ENCODE measurements at regions not wholly inside any gene's neighbourhood (a gene's known extent, or its start where the extent isn't known, plus 50 kb on each side); places are given as distances from the start of the nearest gene placed in this dataset.

GRCh38 chr13:75932636-75933035, 296.5 kb downstream of the LMO7 start:
- TF ChIP-seq, protein P1, sequence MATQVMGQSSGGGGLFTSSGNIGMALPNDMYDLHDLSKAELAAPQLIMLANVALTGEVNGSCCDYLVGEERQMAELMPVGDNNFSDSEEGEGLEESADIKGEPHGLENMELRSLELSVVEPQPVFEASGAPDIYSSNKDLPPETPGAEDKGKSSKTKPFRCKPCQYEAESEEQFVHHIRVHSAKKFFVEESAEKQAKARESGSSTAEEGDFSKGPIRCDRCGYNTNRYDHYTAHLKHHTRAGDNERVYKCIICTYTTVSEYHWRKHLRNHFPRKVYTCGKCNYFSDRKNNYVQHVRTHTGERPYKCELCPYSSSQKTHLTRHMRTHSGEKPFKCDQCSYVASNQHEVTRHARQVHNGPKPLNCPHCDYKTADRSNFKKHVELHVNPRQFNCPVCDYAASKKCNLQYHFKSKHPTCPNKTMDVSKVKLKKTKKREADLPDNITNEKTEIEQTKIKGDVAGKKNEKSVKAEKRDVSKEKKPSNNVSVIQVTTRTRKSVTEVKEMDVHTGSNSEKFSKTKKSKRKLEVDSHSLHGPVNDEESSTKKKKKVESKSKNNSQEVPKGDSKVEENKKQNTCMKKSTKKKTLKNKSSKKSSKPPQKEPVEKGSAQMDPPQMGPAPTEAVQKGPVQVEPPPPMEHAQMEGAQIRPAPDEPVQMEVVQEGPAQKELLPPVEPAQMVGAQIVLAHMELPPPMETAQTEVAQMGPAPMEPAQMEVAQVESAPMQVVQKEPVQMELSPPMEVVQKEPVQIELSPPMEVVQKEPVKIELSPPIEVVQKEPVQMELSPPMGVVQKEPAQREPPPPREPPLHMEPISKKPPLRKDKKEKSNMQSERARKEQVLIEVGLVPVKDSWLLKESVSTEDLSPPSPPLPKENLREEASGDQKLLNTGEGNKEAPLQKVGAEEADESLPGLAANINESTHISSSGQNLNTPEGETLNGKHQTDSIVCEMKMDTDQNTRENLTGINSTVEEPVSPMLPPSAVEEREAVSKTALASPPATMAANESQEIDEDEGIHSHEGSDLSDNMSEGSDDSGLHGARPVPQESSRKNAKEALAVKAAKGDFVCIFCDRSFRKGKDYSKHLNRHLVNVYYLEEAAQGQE (IDR thresholded peaks at IDR 0.05), result no peak
- TF ChIP-seq FOXA1 (IDR thresholded peaks at IDR 0.05) (no peak), RAD21 (IDR thresholded peaks at IDR 0.05) (no peak), TAF1 (conservative IDR thresholded peaks at IDR 0.05) (no peak), GABPA (IDR thresholded peaks at IDR 0.05 in 1 of 2, conservative IDR thresholded peaks at IDR 0.05 in 1 of 2) (no peak), YY1 (IDR thresholded peaks at IDR 0.05) (no peak), SP1 (IDR thresholded peaks at IDR 0.05) (no peak), ATF3 (IDR thresholded peaks at IDR 0.05) (no peak), EGR1 (IDR thresholded peaks at IDR 0.05; ENCODE audit: low read depth in 2 of 2) (no peak)
- TF ChIP-seq, protein P2, sequence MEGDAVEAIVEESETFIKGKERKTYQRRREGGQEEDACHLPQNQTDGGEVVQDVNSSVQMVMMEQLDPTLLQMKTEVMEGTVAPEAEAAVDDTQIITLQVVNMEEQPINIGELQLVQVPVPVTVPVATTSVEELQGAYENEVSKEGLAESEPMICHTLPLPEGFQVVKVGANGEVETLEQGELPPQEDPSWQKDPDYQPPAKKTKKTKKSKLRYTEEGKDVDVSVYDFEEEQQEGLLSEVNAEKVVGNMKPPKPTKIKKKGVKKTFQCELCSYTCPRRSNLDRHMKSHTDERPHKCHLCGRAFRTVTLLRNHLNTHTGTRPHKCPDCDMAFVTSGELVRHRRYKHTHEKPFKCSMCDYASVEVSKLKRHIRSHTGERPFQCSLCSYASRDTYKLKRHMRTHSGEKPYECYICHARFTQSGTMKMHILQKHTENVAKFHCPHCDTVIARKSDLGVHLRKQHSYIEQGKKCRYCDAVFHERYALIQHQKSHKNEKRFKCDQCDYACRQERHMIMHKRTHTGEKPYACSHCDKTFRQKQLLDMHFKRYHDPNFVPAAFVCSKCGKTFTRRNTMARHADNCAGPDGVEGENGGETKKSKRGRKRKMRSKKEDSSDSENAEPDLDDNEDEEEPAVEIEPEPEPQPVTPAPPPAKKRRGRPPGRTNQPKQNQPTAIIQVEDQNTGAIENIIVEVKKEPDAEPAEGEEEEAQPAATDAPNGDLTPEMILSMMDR (IDR thresholded peaks at IDR 0.05; ENCODE audit: low read depth, low read length, missing input control), result no peak
- TF ChIP-seq, protein P3, sequence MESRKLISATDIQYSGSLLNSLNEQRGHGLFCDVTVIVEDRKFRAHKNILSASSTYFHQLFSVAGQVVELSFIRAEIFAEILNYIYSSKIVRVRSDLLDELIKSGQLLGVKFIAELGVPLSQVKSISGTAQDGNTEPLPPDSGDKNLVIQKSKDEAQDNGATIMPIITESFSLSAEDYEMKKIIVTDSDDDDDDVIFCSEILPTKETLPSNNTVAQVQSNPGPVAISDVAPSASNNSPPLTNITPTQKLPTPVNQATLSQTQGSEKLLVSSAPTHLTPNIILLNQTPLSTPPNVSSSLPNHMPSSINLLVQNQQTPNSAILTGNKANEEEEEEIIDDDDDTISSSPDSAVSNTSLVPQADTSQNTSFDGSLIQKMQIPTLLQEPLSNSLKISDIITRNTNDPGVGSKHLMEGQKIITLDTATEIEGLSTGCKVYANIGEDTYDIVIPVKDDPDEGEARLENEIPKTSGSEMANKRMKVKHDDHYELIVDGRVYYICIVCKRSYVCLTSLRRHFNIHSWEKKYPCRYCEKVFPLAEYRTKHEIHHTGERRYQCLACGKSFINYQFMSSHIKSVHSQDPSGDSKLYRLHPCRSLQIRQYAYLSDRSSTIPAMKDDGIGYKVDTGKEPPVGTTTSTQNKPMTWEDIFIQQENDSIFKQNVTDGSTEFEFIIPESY (IDR thresholded peaks at IDR 0.05), result no peak
- TF ChIP-seq, protein P4, sequence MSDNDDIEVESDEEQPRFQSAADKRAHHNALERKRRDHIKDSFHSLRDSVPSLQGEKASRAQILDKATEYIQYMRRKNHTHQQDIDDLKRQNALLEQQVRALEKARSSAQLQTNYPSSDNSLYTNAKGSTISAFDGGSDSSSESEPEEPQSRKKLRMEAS (IDR thresholded peaks at IDR 0.05), result no peak

Data from liver (tissue), 3 donors.